ENCODE measurements at regions not wholly inside any gene's neighbourhood (a gene's known extent, or its start where the extent isn't known, plus 50 kb on each side); places are given as distances from the start of the nearest gene placed in this dataset.

GRCh38 chr10:57202356-57202755 lies 841.3 kb upstream of the ZWINT start:
- WGBS (ENCODE audit: low lambda C conversion rate, missing lambda C conversion rate) = 65% methylated on average over 1 of the region's 1 CpG
- TF ChIP-seq EZH2phosphoT487 (IDR thresholded peaks at IDR 0.05; ENCODE audit: low read depth, severe bottlenecking, unreplicated experiment) = no peak
- TF ChIP-seq CTCF (IDR thresholded peaks at IDR 0.05; ENCODE audit: poor library complexity) = no peak
- TF ChIP-seq EZH2 (IDR thresholded peaks at IDR 0.05; ENCODE audit: borderline replicate concordance) = no peak
- no peak for DNase-seq (ENCODE audit: low spot score)

GRCh38 chr10:57188846-57189245 lies 827.8 kb upstream of the ZWINT start:
- H3K4me1 ChIP-seq (ENCODE audit: insufficient read depth) = no peaks in the 10 kb centered on the region
- WGBS (ENCODE audit: low lambda C conversion rate, missing lambda C conversion rate) = 86% methylated on average over 1 of the region's 1 CpG

More at GRCh38 chr10:57202356-57202755, 841.3 kb upstream of the ZWINT start:
- Histone ChIP-seq H3K9me2 (replicated peaks; ENCODE audit: insufficient read depth) (no peaks in the 10 kb centered on the region), H3K27ac (no peak overlapping the region), H3K4me2 (no peak overlapping the region), H3K4me3 (no peak overlapping the region), H3K9me3 (ENCODE audit: low read depth) (no peaks in the 10 kb centered on the region), H3K27me3 (no peaks in the 10 kb centered on the region), H3K36me3 (replicated peaks; ENCODE audit: insufficient read depth, low read depth) (no peaks in the 10 kb centered on the region), H4K20me1 (ENCODE audit: insufficient read depth, poor library complexity, severe bottlenecking) (no peaks in the 10 kb centered on the region), H3K79me2 (no peaks in the 10 kb centered on the region), H2AFZ (no peak overlapping the region), H3K4me1 (ENCODE audit: insufficient read depth) (no peaks in the 10 kb centered on the region)

GRCh38 chr10:57186201-57186600 lies 825.1 kb upstream of the ZWINT start:
- WGBS (ENCODE audit: low lambda C conversion rate, missing lambda C conversion rate) = 96% methylated on average over 1 of the region's 1 CpG
- no peak for TF ChIP-seq EZH2phosphoT487 (IDR thresholded peaks at IDR 0.05; ENCODE audit: low read depth, severe bottlenecking, unreplicated experiment)
- no peak for TF ChIP-seq CTCF (IDR thresholded peaks at IDR 0.05; ENCODE audit: poor library complexity)
- no peak for TF ChIP-seq EZH2 (IDR thresholded peaks at IDR 0.05; ENCODE audit: borderline replicate concordance)
- Histone ChIP-seq H3K79me2 (no peaks in the 10 kb centered on the region), H3K36me3 (replicated peaks; ENCODE audit: insufficient read depth, low read depth) (no peaks in the 10 kb centered on the region), H3K27me3 (no peaks in the 10 kb centered on the region), H3K4me3 (no peak overlapping the region), H4K20me1 (ENCODE audit: insufficient read depth, poor library complexity, severe bottlenecking) (no peaks in the 10 kb centered on the region), H3K9me3 (ENCODE audit: low read depth) (no peaks in the 10 kb centered on the region), H3K27ac (no peak overlapping the region), H3K4me1 (ENCODE audit: insufficient read depth) (no peaks in the 10 kb centered on the region), H3K9me2 (replicated peaks; ENCODE audit: insufficient read depth) (no peaks in the 10 kb centered on the region), H2AFZ (no peak overlapping the region), H3K4me2 (no peak overlapping the region)
- DNase-seq (ENCODE audit: low spot score) = no peak

More at GRCh38 chr10:57188846-57189245, 827.8 kb upstream of the ZWINT start:
- no peaks in the 10 kb centered on the region for H3K9me2 ChIP-seq (replicated peaks; ENCODE audit: insufficient read depth)
- H3K27me3 ChIP-seq = no peaks in the 10 kb centered on the region
- no peak overlapping the region for H2AFZ ChIP-seq
- no peak overlapping the region for H3K4me2 ChIP-seq
- no peak overlapping the region for H3K4me3 ChIP-seq
- H4K20me1 ChIP-seq (ENCODE audit: insufficient read depth, poor library complexity, severe bottlenecking) = no peaks in the 10 kb centered on the region
- H3K79me2 ChIP-seq = no peaks in the 10 kb centered on the region
- no peak for DNase-seq (ENCODE audit: low spot score)
- no peaks in the 10 kb centered on the region for H3K36me3 ChIP-seq (replicated peaks; ENCODE audit: insufficient read depth, low read depth)
- no peaks in the 10 kb centered on the region for H3K9me3 ChIP-seq (ENCODE audit: low read depth)
- no peak overlapping the region for H3K27ac ChIP-seq
- no peak for TF ChIP-seq EZH2 (IDR thresholded peaks at IDR 0.05; ENCODE audit: borderline replicate concordance)
- no peak for TF ChIP-seq EZH2phosphoT487 (IDR thresholded peaks at IDR 0.05; ENCODE audit: low read depth, severe bottlenecking, unreplicated experiment)
- TF ChIP-seq CTCF (IDR thresholded peaks at IDR 0.05; ENCODE audit: poor library complexity) = no peak

- DNase-seq (ENCODE audit: low spot score) = no peak
- WGBS (ENCODE audit: low lambda C conversion rate, missing lambda C conversion rate) = 0% methylated on average over 1 of the region's 1 CpG
- no peak for TF ChIP-seq CTCF (IDR thresholded peaks at IDR 0.05; ENCODE audit: poor library complexity)
- no peak for TF ChIP-seq EZH2 (IDR thresholded peaks at IDR 0.05; ENCODE audit: borderline replicate concordance)
- no peak for TF ChIP-seq EZH2phosphoT487 (IDR thresholded peaks at IDR 0.05; ENCODE audit: low read depth, severe bottlenecking, unreplicated experiment)
- Histone ChIP-seq H2AFZ (no peak overlapping the region), H3K4me3 (no peak overlapping the region), H3K79me2 (no peaks in the 10 kb centered on the region), H3K9me3 (ENCODE audit: low read depth) (no peaks in the 10 kb centered on the region), H3K9me2 (replicated peaks; ENCODE audit: insufficient read depth) (no peaks in the 10 kb centered on the region), H3K27ac (no peak overlapping the region), H3K4me2 (no peak overlapping the region), H3K36me3 (replicated peaks; ENCODE audit: insufficient read depth, low read depth) (no peaks in the 10 kb centered on the region), H3K27me3 (no peaks in the 10 kb centered on the region), H3K4me1 (ENCODE audit: insufficient read depth) (peaks cover 10% of the 10 kb centered on the region), H4K20me1 (ENCODE audit: insufficient read depth, poor library complexity, severe bottlenecking) (no peaks in the 10 kb centered on the region)
Measured at GRCh38 chr10:57169597-57169996, 808.5 kb upstream of the ZWINT start.

Measured in hepatocyte (in vitro differentiated cells).